ENCODE measurements at regions not wholly inside any gene's neighbourhood (a gene's known extent, or its start where the extent isn't known, plus 50 kb on each side); places are given as distances from the start of the nearest gene placed in this dataset.
"Not testable (repeated sequence)": the region's sequence is repeated elsewhere in the genome, so short reads cannot be mapped to it uniquely, and the experiment has no call there.

DNA sequence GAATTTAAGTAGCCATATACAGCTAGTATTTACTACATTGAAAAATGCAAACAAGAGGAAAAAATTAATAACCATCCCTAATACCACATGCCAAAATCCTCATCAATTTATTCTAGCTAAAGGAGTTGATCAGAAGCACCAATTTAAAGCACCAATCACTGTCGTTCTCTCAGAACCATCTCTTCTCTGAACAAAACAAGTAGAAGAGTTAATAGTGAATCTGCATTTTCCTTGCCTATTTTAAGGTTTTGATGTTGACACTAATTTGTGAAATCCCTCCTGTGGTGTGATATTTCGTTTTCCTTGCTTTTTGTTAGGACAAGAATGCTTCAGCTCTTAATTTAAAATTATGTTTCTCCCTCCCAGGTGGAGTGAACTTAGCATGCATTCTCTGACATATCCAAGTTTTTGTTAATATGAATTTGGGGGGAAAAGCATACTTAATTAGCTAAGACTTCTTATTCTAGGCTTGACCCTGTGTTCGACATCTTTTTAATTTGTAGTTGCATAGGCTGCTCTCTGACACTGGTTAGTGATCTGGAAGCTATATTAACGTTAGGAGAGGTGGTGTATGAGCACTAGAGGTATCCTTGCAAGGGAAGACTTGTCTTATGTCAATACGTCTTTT is 122.0 kb downstream of the ANKRD30BL start:
- TF ChIP-seq POLR2AphosphoS5 (IDR thresholded peaks at IDR 0.05; ENCODE audit: low read depth, low read length); ZMAT3 (CRISPR knock-in tag; conservative IDR thresholded peaks at IDR 0.05); AHR (CRISPR knock-in tag; IDR thresholded peaks at IDR 0.05); POLR2A (IDR thresholded peaks at IDR 0.05; ENCODE audit: insufficient read depth in 1 of 2, low read depth in 2 of 2, low read length in 2 of 2); STAT5B (CRISPR knock-in tag; IDR thresholded peaks at IDR 0.05); ADNP (CRISPR knock-in tag; IDR thresholded peaks at IDR 0.05); FOXA1 (IDR thresholded peaks at IDR 0.05); FOXA1 (CRISPR knock-in tag; IDR thresholded peaks at IDR 0.05); NRL (CRISPR knock-in tag; IDR thresholded peaks at IDR 0.05; ENCODE audit: borderline replicate concordance): not testable (repeated sequence)
- TF ChIP-seq, protein P1, sequence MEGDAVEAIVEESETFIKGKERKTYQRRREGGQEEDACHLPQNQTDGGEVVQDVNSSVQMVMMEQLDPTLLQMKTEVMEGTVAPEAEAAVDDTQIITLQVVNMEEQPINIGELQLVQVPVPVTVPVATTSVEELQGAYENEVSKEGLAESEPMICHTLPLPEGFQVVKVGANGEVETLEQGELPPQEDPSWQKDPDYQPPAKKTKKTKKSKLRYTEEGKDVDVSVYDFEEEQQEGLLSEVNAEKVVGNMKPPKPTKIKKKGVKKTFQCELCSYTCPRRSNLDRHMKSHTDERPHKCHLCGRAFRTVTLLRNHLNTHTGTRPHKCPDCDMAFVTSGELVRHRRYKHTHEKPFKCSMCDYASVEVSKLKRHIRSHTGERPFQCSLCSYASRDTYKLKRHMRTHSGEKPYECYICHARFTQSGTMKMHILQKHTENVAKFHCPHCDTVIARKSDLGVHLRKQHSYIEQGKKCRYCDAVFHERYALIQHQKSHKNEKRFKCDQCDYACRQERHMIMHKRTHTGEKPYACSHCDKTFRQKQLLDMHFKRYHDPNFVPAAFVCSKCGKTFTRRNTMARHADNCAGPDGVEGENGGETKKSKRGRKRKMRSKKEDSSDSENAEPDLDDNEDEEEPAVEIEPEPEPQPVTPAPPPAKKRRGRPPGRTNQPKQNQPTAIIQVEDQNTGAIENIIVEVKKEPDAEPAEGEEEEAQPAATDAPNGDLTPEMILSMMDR (CRISPR knock-in tag; IDR thresholded peaks at IDR 0.05) = not testable (repeated sequence)
- TF ChIP-seq, protein P2, sequence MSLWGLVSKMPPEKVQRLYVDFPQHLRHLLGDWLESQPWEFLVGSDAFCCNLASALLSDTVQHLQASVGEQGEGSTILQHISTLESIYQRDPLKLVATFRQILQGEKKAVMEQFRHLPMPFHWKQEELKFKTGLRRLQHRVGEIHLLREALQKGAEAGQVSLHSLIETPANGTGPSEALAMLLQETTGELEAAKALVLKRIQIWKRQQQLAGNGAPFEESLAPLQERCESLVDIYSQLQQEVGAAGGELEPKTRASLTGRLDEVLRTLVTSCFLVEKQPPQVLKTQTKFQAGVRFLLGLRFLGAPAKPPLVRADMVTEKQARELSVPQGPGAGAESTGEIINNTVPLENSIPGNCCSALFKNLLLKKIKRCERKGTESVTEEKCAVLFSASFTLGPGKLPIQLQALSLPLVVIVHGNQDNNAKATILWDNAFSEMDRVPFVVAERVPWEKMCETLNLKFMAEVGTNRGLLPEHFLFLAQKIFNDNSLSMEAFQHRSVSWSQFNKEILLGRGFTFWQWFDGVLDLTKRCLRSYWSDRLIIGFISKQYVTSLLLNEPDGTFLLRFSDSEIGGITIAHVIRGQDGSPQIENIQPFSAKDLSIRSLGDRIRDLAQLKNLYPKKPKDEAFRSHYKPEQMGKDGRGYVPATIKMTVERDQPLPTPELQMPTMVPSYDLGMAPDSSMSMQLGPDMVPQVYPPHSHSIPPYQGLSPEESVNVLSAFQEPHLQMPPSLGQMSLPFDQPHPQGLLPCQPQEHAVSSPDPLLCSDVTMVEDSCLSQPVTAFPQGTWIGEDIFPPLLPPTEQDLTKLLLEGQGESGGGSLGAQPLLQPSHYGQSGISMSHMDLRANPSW (CRISPR knock-in tag; IDR thresholded peaks at IDR 0.05; ENCODE audit: borderline replicate concordance) = not testable (repeated sequence)
